Endothelial cell of umbilical vein (primary cell): ENCODE measurements at regions not wholly inside any gene's neighbourhood (a gene's known extent, or its start where the extent isn't known, plus 50 kb on each side); places are given as distances from the start of the nearest gene placed in this dataset.

ENCODE experiments used
- BruUV-seq: library from RNA; stranded (reverse); fragments of 400-500 nt; replicated peaks from 2 replicates; lab custom pipeline; 2021; lab: Mats Ljungman, UMichigan
- CTCF ChIA-PET: fragments of 300-600, 350-600 bp; sonication (Branson Sonifier 250); formaldehyde crosslinking; loops from one replicate; lab custom pipeline; 2021; ENCODE audit warnings: antibody characterized with exemption, inconsistent platforms; lab: Charles Lee
- POLR2A ChIA-PET: fragments of 300-600, 350-600 bp; sonication (Branson Sonifier 250); formaldehyde crosslinking; loops from one replicate; lab custom pipeline; 2021; ENCODE audit warnings: antibody characterized with exemption, inconsistent platforms; lab: Charles Lee
- DNase-seq: peaks from one replicate; pipeline ENCODE4 v3.0.0-alpha.2; 2011; ENCODE audit warnings: low read depth, low spot score
- FAIRE-seq: peaks from 2 replicates; lab custom pipeline; 2011; peaks lifted over from hg19 to GRCh38; lab: Jason Lieb, UNC
- H2AFZ ChIP-seq: 2 replicates; pipeline ENCODE4 v1.6.0; 2012; ENCODE audit warnings: low read depth, low read length, control low read depth, inconsistent platforms
- H3K27ac ChIP-seq: 2 replicates; pipeline ENCODE4 v1.5.1; 2011; ENCODE audit warnings: low read depth, mild to moderate bottlenecking, control low read depth, low read length, moderate library complexity; ENCODE audit not compliant: insufficient read depth
- H3K27me3 ChIP-seq, 2 experiments: 2 replicates each; pipeline versions ENCODE4 v1.6.0 to v1.6.1; 2011; ENCODE audit warnings: low read length in 2 of 2, mixed read lengths in 1 of 2; ENCODE audit not compliant: control insufficient read depth in 2 of 2, insufficient read depth in 2 of 2
- H3K36me3 ChIP-seq, 2 experiments: 2 replicates in 1 of 2; 3 replicates in 1 of 2; pipeline ENCODE4 v1.5.1; 2011; ENCODE audit warnings: low read length in 2 of 2, mild to moderate bottlenecking in 1 of 2, moderate library complexity in 1 of 2; ENCODE audit not compliant: control insufficient read depth in 2 of 2, insufficient read depth in 2 of 2; ENCODE audit errors: extremely low read depth in 1 of 2
- H3K4me1 ChIP-seq: 3 replicates; pipeline ENCODE4 v1.5.1; 2011; ENCODE audit warnings: mild to moderate bottlenecking, low read length; ENCODE audit not compliant: control insufficient read depth, insufficient read depth; ENCODE audit errors: extremely low read depth
- H3K4me2 ChIP-seq: 2 replicates; pipeline ENCODE4 v1.6.1; 2011; ENCODE audit warnings: low read length, control low read depth, mixed read lengths; ENCODE audit not compliant: insufficient read depth
- H3K4me3 ChIP-seq, 3 experiments: fragments of 200-600 bp in 1 of 3; sonication (generic), shearing (Covaris generic) in 1 of 3; replicated peaks in 1 of 3; 2 replicates each; pipeline ENCODE4 v1.5.1; 2011 to 2016; ENCODE audit warnings: control low read depth in 3 of 3, low read length in 3 of 3, mild to moderate bottlenecking in 2 of 3, inconsistent platforms in 1 of 3, low read depth in 1 of 3, moderate library complexity in 1 of 3; ENCODE audit not compliant: insufficient read depth in 1 of 3
- H3K79me2 ChIP-seq: 2 replicates; pipeline ENCODE4 v1.6.0; 2012; ENCODE audit warnings: low read length, inconsistent platforms; ENCODE audit not compliant: control insufficient read depth, insufficient read depth
- H3K9ac ChIP-seq: replicated peaks from 2 replicates; pipeline ENCODE3; 2011; ENCODE audit warnings: low read length, control low read depth; ENCODE audit not compliant: insufficient read depth; ENCODE audit errors: extremely low read depth
- H3K9me1 ChIP-seq: replicated peaks from 3 replicates; pipeline ENCODE4 v1.6.0; 2011; ENCODE audit warnings: mild to moderate bottlenecking, low read length; ENCODE audit not compliant: control insufficient read depth, insufficient read depth; ENCODE audit errors: extremely low read depth
- H3K9me3 ChIP-seq: replicated peaks from 2 replicates; pipeline ENCODE4 v1.5.1; 2012; ENCODE audit warnings: low read length, inconsistent platforms; ENCODE audit not compliant: control insufficient read depth, insufficient read depth
- H4K20me1 ChIP-seq: replicated peaks from 2 replicates; pipeline ENCODE3; 2011; ENCODE audit warnings: mild to moderate bottlenecking, low read length; ENCODE audit not compliant: control insufficient read depth, insufficient read depth; ENCODE audit errors: extremely low read depth
- EZH2 ChIP-seq: IDR thresholded peaks from 2 replicates; pipeline ENCODE4 v1.6.1; 2012; ENCODE audit warnings: borderline replicate concordance, low read depth, mild to moderate bottlenecking, moderate library complexity, low read length, inconsistent platforms; ENCODE audit not compliant: severe bottlenecking
- FOS ChIP-seq: IDR thresholded peaks from 2 replicates; pipeline ENCODE4 v1.6.1; 2011; ENCODE audit warnings: mild to moderate bottlenecking, low read length, moderate library complexity, borderline replicate concordance; ENCODE audit not compliant: insufficient read depth
- GATA2 ChIP-seq: IDR thresholded peaks from 2 replicates; pipeline ENCODE4 v1.7.0; 2011; ENCODE audit warnings: low read depth, mild to moderate bottlenecking, moderate library complexity, mixed read lengths, low read length; ENCODE audit not compliant: insufficient read length, insufficient read depth
- JUN ChIP-seq: IDR thresholded peaks from 2 replicates; pipeline ENCODE4 v1.6.1; 2011; ENCODE audit warnings: borderline replicate concordance, low read depth; ENCODE audit not compliant: insufficient read length, insufficient read depth
- MYC ChIP-seq: IDR thresholded peaks from one replicate; pipeline ENCODE4 v1.6.1; 2011; ENCODE audit warnings: mild to moderate bottlenecking, low read depth, low read length
- POLR2A ChIP-seq: IDR thresholded peaks from 2 replicates; pipeline ENCODE4 v1.6.1; 2012; ENCODE audit warnings: low read depth, mild to moderate bottlenecking, control low read depth, low read length
- POLR2AphosphoS5 ChIP-seq: IDR thresholded peaks from 2 replicates; pipeline ENCODE4 v1.6.1; 2012; ENCODE audit warnings: low read depth, mild to moderate bottlenecking, control low read depth, low read length, moderate library complexity; ENCODE audit not compliant: insufficient read depth
- dilution Hi-C: fragments of 300-500 bp; cut with MboI; formaldehyde crosslinking; loops from one replicate; pipeline ENCODE4 v1.15.0; 2019; ENCODE audit warnings: low sequenced_read_pairs; ENCODE audit not compliant: extremely low pct_ligation_motif_present
- intact Hi-C: fragments of 100-400 bp; cut with micrococcal nuclease; formaldehyde crosslinking; loops from one replicate; pipeline ENCODE4 v1.10.0; 2022
- TF ChIP-seq, protein P1 (sequence below): IDR thresholded peaks from 2 replicates; pipeline ENCODE4 v1.6.1; 2011; ENCODE audit not compliant: insufficient read depth, insufficient read length
- TF ChIP-seq, protein P2 (sequence below), 2 donors: IDR thresholded peaks; 1 replicate in 1 of 2; 2 replicates in 1 of 2; pipeline ENCODE4 v1.5.1; 2011; ENCODE audit warnings: low read length in 2 of 2, mild to moderate bottlenecking in 2 of 2, moderate library complexity in 2 of 2, control low read depth in 1 of 2, inconsistent platforms in 1 of 2, low read depth in 1 of 2; ENCODE audit not compliant: insufficient read depth in 1 of 2; ENCODE audit errors: extremely low read depth in 1 of 2

DNA sequence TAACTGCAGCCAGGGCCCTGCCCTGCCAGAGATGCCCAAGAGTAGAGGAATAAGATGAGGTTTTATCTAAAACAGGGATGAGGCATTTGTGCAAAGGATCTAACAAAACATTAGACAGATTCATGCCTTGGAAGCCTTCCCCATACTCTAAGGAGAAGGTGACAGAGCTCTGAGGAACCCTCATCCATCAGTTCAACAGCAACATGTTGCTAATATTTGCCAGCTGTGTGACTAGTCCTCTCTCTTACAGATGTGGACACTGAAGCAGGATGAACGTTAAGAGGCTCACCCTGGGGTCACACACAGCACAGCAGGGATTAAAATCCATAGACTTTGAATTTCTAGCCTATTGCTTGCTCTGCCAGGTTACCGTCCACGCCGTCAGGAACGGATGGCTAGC, 99.0 kb downstream of the ZBTB18 start:
- peak overlapping the region; percentile 72 for H2AFZ ChIP-seq
- ChIA-PET CTCF (interaction anchor here (0.6 kb wide), 1 partner anchor 11 kb away, joined by 3 read pairs; no protein-coding TSS in a partner anchor), POLR2A (no interaction called here)
- no peaks in the 10 kb centered on the region for H3K9me1 ChIP-seq
- no peaks in the 10 kb centered on the region for H3K36me3 ChIP-seq
- H3K4me2 ChIP-seq: no peak overlapping the region
- TF ChIP-seq POLR2A (no peak), JUN (no peak)
- TF ChIP-seq, protein P1, sequence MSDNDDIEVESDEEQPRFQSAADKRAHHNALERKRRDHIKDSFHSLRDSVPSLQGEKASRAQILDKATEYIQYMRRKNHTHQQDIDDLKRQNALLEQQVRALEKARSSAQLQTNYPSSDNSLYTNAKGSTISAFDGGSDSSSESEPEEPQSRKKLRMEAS: no peak
- H3K9me3 ChIP-seq: no peaks in the 10 kb centered on the region
- BruUV-seq: no TSS peak
- DNase-seq (peak; percentile 3), FAIRE-seq (no peak)
- no peak overlapping the region for H3K27ac ChIP-seq
- no peak overlapping the region for H3K9ac ChIP-seq
- H3K27me3 ChIP-seq: no peaks in the 10 kb centered on the region
- H3K4me3 ChIP-seq: no peak overlapping the region
- H4K20me1 ChIP-seq: no peaks in the 10 kb centered on the region
- no peaks in the 10 kb centered on the region for H3K79me2 ChIP-seq
- dilution Hi-C loops: no loop called here
- no peaks in the 10 kb centered on the region for H3K4me1 ChIP-seq
- intact Hi-C loops: no loop called here

DNA sequence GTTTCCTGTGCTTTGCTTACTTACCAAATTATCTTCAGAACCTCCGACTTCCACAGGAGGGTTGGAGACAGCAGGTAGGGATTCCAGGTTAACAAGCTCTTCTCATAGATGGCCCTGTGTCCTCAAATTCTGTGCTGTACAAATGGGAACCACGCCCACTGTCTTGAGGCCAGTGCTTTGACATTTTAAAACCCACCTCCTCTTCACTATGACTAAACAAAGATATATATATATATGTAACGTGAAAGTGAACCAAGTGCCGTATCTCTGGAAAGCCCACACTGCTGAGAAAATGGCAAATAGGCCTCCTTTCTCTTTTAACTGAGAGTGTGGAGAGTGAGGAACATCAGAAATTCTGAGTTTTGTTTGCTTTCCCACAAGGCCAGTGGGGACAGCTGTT, 99.6 kb downstream of the ZBTB18 start:
- Histone ChIP-seq H3K27ac (no peak overlapping the region), H3K4me1 (no peaks in the 10 kb centered on the region), H3K9me3 (no peaks in the 10 kb centered on the region), H3K4me2 (no peak overlapping the region), H3K79me2 (no peaks in the 10 kb centered on the region), H2AFZ (peak overlapping the region; percentile 72), H3K36me3 (no peaks in the 10 kb centered on the region), H3K9ac (no peak overlapping the region), H3K27me3 (no peaks in the 10 kb centered on the region), H3K9me1 (no peaks in the 10 kb centered on the region), H4K20me1 (no peaks in the 10 kb centered on the region), H3K4me3 (no peak overlapping the region)
- TF ChIP-seq EZH2 (no peak), GATA2 (no peak), MYC (no peak), FOS (no peak), POLR2AphosphoS5 (no peak), JUN (no peak), POLR2A (no peak)
- TF ChIP-seq, protein P2, sequence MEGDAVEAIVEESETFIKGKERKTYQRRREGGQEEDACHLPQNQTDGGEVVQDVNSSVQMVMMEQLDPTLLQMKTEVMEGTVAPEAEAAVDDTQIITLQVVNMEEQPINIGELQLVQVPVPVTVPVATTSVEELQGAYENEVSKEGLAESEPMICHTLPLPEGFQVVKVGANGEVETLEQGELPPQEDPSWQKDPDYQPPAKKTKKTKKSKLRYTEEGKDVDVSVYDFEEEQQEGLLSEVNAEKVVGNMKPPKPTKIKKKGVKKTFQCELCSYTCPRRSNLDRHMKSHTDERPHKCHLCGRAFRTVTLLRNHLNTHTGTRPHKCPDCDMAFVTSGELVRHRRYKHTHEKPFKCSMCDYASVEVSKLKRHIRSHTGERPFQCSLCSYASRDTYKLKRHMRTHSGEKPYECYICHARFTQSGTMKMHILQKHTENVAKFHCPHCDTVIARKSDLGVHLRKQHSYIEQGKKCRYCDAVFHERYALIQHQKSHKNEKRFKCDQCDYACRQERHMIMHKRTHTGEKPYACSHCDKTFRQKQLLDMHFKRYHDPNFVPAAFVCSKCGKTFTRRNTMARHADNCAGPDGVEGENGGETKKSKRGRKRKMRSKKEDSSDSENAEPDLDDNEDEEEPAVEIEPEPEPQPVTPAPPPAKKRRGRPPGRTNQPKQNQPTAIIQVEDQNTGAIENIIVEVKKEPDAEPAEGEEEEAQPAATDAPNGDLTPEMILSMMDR (IDR thresholded peaks at IDR 0.05; ENCODE audit: extremely low read depth in 1 of 2, insufficient read depth in 1 of 2, low read depth in 1 of 2, low read length in 2 of 2): no peak
- TF ChIP-seq, protein P1: no peak
- intact Hi-C loops: no loop called here
- CTCF ChIA-PET: interaction anchor here (0.6 kb wide), 1 partner anchor 12 kb away, joined by 3 read pairs; no protein-coding TSS in a partner anchor
- DNase-seq (peak; percentile 10), FAIRE-seq (no peak)
- dilution Hi-C loops: no loop called here
- POLR2A ChIA-PET: no interaction called here
- no TSS peak for BruUV-seq
